Sigmoid colon (tissue), 6 donors: ENCODE measurements at regions not wholly inside any gene's neighbourhood (a gene's known extent, or its start where the extent isn't known, plus 50 kb on each side); places are given as distances from the start of the nearest gene placed in this dataset.

ENCODE experiments used
- DNase-seq: peaks from one replicate; pipeline ENCODE4 v3.0.0-alpha.2; 2019
- H3K27ac ChIP-seq, 4 donors: fragments of 200-600 bp; sonication (generic); one replicate each; pipeline ENCODE4 v1.5.1; 2016 to 2019; ENCODE audit warnings: mild to moderate bottlenecking in 1 of 4
- H3K27me3 ChIP-seq, 3 donors: fragments of 200-600 bp; sonication (generic); one replicate each; pipeline ENCODE4 v1.5.1; 2019; ENCODE audit warnings: mild to moderate bottlenecking in 1 of 3
- H3K36me3 ChIP-seq, 4 donors: fragments of 200-600 bp; sonication (generic); one replicate each; pipeline ENCODE4 v1.5.1; 2016 to 2019
- H3K4me1 ChIP-seq, 4 donors: fragments of 200-600 bp; sonication (generic); one replicate each; pipeline ENCODE4 v1.5.1; 2017 to 2019
- H3K4me3 ChIP-seq, 4 donors: fragments of 200-600 bp; sonication (generic); one replicate each; pipeline ENCODE4 v1.5.1; 2017 to 2019; ENCODE audit warnings: mild to moderate bottlenecking in 2 of 4, moderate library complexity in 1 of 4
- H3K9me3 ChIP-seq, 4 donors: fragments of 200-600 bp in 3 of 4; sonication (generic) in 3 of 4; one replicate each; pipeline versions ENCODE4 v1.5.1 to v1.6.1; 2013 to 2019
- CTCF ChIP-seq, 4 experiments: fragments of 450-650 bp in 3 of 4; fragments of 200-600 bp in 1 of 4; IDR thresholded peaks; one replicate each; pipeline ENCODE4 v1.5.1; 2016 to 2019; ENCODE audit warnings: antibody characterized with exemption in 4 of 4, mild to moderate bottlenecking in 3 of 4, moderate library complexity in 2 of 4
- EP300 ChIP-seq, 4 donors: sonication (generic); formaldehyde crosslinking; IDR thresholded peaks; one replicate each; pipeline ENCODE4 v1.6.1; 2017; ENCODE audit warnings: antibody characterized with exemption in 4 of 4
- POLR2A ChIP-seq, 2 donors: fragments of 450-650 bp; IDR thresholded peaks; one replicate each; pipeline ENCODE4 v1.6.1; 2016; ENCODE audit warnings: antibody characterized with exemption in 2 of 2, mild to moderate bottlenecking in 2 of 2, moderate library complexity in 2 of 2
- POLR2AphosphoS5 ChIP-seq, 4 donors: sonication (generic); formaldehyde crosslinking; IDR thresholded peaks; one replicate each; pipeline ENCODE4 v1.6.1; 2017; ENCODE audit warnings: antibody characterized with exemption in 4 of 4
- WGBS, 2 donors: extraction: QIAGEN DNeasy Blood & Tissue Kit; methylation state at CpG; one replicate each; pipeline ENCODE4 v1.1.7; 2013; 5-methylcytosine and 5-hydroxymethylcytosine counted together
- intact Hi-C: fragments of 100-400 bp; cut with DNase I; formaldehyde crosslinking; loops from one replicate; pipeline ENCODE4 v1.15.1; 2023
- donor health status: healthy with polysubstance abuse.
- donor health status: healthy.

GRCh38 chr16:87227296-87227951 is 89.8 kb downstream of the C16orf95 start:
- Histone ChIP-seq H3K4me1 (no peaks in the 10 kb centered on the region), H3K9me3 (peaks cover 0 to 5% (median under 1%) of the 10 kb centered on the region in 4 donors), H3K27me3 (no peaks in the 10 kb centered on the region), H3K27ac (peak overlapping the region; percentile 49 to 68 (median 64)), H3K4me3 (no peak overlapping the region), H3K36me3 (no peaks in the 10 kb centered on the region)
- intact Hi-C loops = no loop called here
- 79 to 86% methylated on average over 24 of the region's 24 CpGs for WGBS, 2 donors
- DNase-seq = no peak
- TF ChIP-seq POLR2A (IDR thresholded peaks at IDR 0.05) (no peak), EP300 (IDR thresholded peaks at IDR 0.05) (no peak), POLR2AphosphoS5 (IDR thresholded peaks at IDR 0.05) (no peak), CTCF (IDR thresholded peaks at IDR 0.05) (no peak)

DNA sequence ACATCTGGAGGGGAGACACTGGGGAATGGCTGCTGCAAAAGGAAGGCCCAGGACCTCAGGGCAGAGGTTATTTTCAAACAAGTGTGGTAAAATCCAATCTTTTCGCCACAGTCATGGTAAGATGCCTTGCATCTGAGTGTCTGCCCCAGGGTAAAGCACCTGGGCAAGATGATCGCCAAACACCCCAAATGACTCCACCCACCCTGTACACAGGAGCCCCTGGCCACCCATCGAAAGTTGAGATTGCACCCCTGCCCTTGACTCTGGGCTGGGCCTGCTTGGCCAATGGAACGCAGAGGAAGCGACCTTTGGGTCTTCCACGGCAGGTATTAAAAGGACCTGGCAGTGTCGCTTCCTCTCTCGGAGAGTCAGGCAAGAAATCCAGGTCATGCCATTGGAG is 88.8 kb downstream of the C16orf95 start:
- DNase-seq = no peak
- Histone ChIP-seq H3K27ac (peak overlapping the region in 1 of 4 donors; percentile 66), H3K4me1 (no peaks in the 10 kb centered on the region), H3K36me3 (no peaks in the 10 kb centered on the region), H3K9me3 (peaks cover 0 to 5% (median 1%) of the 10 kb centered on the region in 4 donors), H3K4me3 (no peak overlapping the region), H3K27me3 (no peaks in the 10 kb centered on the region)
- intact Hi-C loops = no loop called here
- WGBS, 2 donors = 91 to 93% methylated on average over 8 of the region's 8 CpGs
- TF ChIP-seq CTCF (IDR thresholded peaks at IDR 0.05) = no peak
- TF ChIP-seq POLR2AphosphoS5 (IDR thresholded peaks at IDR 0.05) = no peak
- no peak for TF ChIP-seq POLR2A (IDR thresholded peaks at IDR 0.05)
- no peak for TF ChIP-seq EP300 (IDR thresholded peaks at IDR 0.05)

- intact Hi-C loops = no loop called here
- Histone ChIP-seq H3K4me1 (no peaks in the 10 kb centered on the region), H3K9me3 (peaks cover 0 to 5% (median 1%) of the 10 kb centered on the region in 4 donors), H3K4me3 (no peak overlapping the region), H3K36me3 (no peaks in the 10 kb centered on the region), H3K27ac (no peak overlapping the region), H3K27me3 (no peaks in the 10 kb centered on the region)
- no peak for DNase-seq
- WGBS, 2 donors = 90 to 92% methylated on average over 18 of the region's 18 CpGs
- no peak for TF ChIP-seq POLR2AphosphoS5 (IDR thresholded peaks at IDR 0.05)
- TF ChIP-seq EP300 (IDR thresholded peaks at IDR 0.05) = no peak
- TF ChIP-seq CTCF (IDR thresholded peaks at IDR 0.05) = no peak
- TF ChIP-seq POLR2A (IDR thresholded peaks at IDR 0.05) = no peak
Measured at GRCh38 chr16:87229230-87230188, 87.7 kb downstream of the C16orf95 start.

- TF ChIP-seq POLR2A (IDR thresholded peaks at IDR 0.05) (no peak), EP300 (IDR thresholded peaks at IDR 0.05) (no peak), POLR2AphosphoS5 (IDR thresholded peaks at IDR 0.05) (no peak), CTCF (IDR thresholded peaks at IDR 0.05) (no peak)
- no peak for DNase-seq
- Histone ChIP-seq H3K36me3 (no peaks in the 10 kb centered on the region), H3K27ac (no peak overlapping the region), H3K9me3 (peaks cover 0 to 5% (median 1%) of the 10 kb centered on the region in 4 donors), H3K4me3 (no peak overlapping the region), H3K27me3 (peaks cover 0 to 4% (median 0%) of the 10 kb centered on the region in 3 donors), H3K4me1 (no peaks in the 10 kb centered on the region)
- intact Hi-C loops = no loop called here
- 86% methylated on average over 4 of the region's 4 CpGs for WGBS, 2 donors
Measured at GRCh38 chr16:87230571-87230970, 86.6 kb downstream of the C16orf95 start.
